H9 (cell line): ENCODE measurements at regions not wholly inside any gene's neighbourhood (a gene's known extent, or its start where the extent isn't known, plus 50 kb on each side); places are given as distances from the start of the nearest gene placed in this dataset.

ENCODE experiments used
- DNase-seq: peaks from one replicate; pipeline ENCODE4 v3.0.0-alpha.2; 2017
- H2AFZ ChIP-seq: one replicate; pipeline ENCODE4 v1.6.1; 2013; ENCODE audit warnings: mild to moderate bottlenecking, low read length, control low read depth, moderate library complexity
- H2AK5ac ChIP-seq: 2 replicates; pipeline ENCODE4 v1.6.1; 2013; ENCODE audit warnings: low read length, control low read depth, mixed read lengths; ENCODE audit not compliant: insufficient read length
- H2BK120ac ChIP-seq: one replicate; pipeline ENCODE4 v1.6.1; 2013; ENCODE audit warnings: low read depth, mild to moderate bottlenecking, low read length, control low read depth, inconsistent platforms; ENCODE audit not compliant: poor library complexity, severe bottlenecking
- H2BK12ac ChIP-seq: 2 replicates; pipeline ENCODE4 v1.6.1; 2013; ENCODE audit warnings: low read length, control low read depth, mixed read lengths, low read depth; ENCODE audit not compliant: insufficient read length
- H2BK15ac ChIP-seq: 2 replicates; pipeline ENCODE4 v1.6.1; 2013; ENCODE audit warnings: low read depth, low read length, control low read depth
- H2BK20ac ChIP-seq: one replicate; pipeline ENCODE4 v1.6.1; 2013; ENCODE audit warnings: low read depth, mild to moderate bottlenecking, low read length, control low read depth, inconsistent platforms; ENCODE audit not compliant: poor library complexity, severe bottlenecking
- H2BK5ac ChIP-seq: 2 replicates; pipeline ENCODE4 v1.6.1; 2013; ENCODE audit warnings: low read length, control low read depth, mixed read lengths; ENCODE audit not compliant: insufficient read length
- H3K14ac ChIP-seq: 2 replicates; pipeline ENCODE4 v1.6.1; 2013; ENCODE audit warnings: low read length, control low read depth; ENCODE audit not compliant: insufficient read depth
- H3K18ac ChIP-seq: 2 replicates; pipeline ENCODE4 v1.6.1; 2013; ENCODE audit warnings: low read depth, mild to moderate bottlenecking, mixed read lengths, low read length, control low read depth; ENCODE audit not compliant: insufficient read length
- H3K23ac ChIP-seq: 2 replicates; pipeline ENCODE4 v1.6.1; 2013; ENCODE audit warnings: low read length, control low read depth, mixed read lengths, low read depth; ENCODE audit not compliant: insufficient read length
- H3K23me2 ChIP-seq: 2 replicates; pipeline ENCODE4 v1.6.1; 2013; ENCODE audit warnings: low read depth, mild to moderate bottlenecking, mixed read lengths, low read length, control low read depth; ENCODE audit not compliant: insufficient read length, poor library complexity, severe bottlenecking
- H3K27ac ChIP-seq: 2 replicates; pipeline ENCODE4 v1.5.1; 2013; ENCODE audit warnings: low read length, control low read depth, mixed read lengths, low read depth; ENCODE audit not compliant: insufficient read length
- H3K27me3 ChIP-seq: 2 replicates; pipeline ENCODE4 v1.6.1; 2013; ENCODE audit warnings: low read length, control low read depth, inconsistent platforms; ENCODE audit not compliant: insufficient read depth
- H3K4ac ChIP-seq: 2 replicates; pipeline ENCODE4 v1.6.1; 2013; ENCODE audit warnings: low read depth, mild to moderate bottlenecking, control low read depth, inconsistent platforms, low read length, moderate library complexity
- H3K4me1 ChIP-seq: 2 replicates; pipeline ENCODE4 v1.6.1; 2013; ENCODE audit warnings: low read length, control low read depth, inconsistent platforms; ENCODE audit not compliant: insufficient read depth
- H3K4me2 ChIP-seq: 2 replicates; pipeline ENCODE4 v1.6.1; 2013; ENCODE audit warnings: low read length, control low read depth, mixed read lengths; ENCODE audit not compliant: insufficient read length, insufficient read depth
- H3K56ac ChIP-seq: 2 replicates; pipeline ENCODE4 v1.6.1; 2013; ENCODE audit warnings: low read depth, mild to moderate bottlenecking, mixed read lengths, low read length, control low read depth; ENCODE audit not compliant: insufficient read length
- H3K79me1 ChIP-seq: 2 replicates; pipeline ENCODE4 v1.6.1; 2013; ENCODE audit warnings: low read depth, mild to moderate bottlenecking, moderate library complexity, low read length, control low read depth, inconsistent platforms; ENCODE audit not compliant: insufficient read depth, poor library complexity, severe bottlenecking
- H3K79me2 ChIP-seq: 2 replicates; pipeline ENCODE4 v1.6.1; 2013; ENCODE audit warnings: low read length, control low read depth, inconsistent platforms; ENCODE audit not compliant: insufficient read depth
- H3K9ac ChIP-seq: 2 replicates; pipeline ENCODE4 v1.6.1; 2013; ENCODE audit warnings: low read length, control low read depth, mixed read lengths; ENCODE audit not compliant: insufficient read length; ENCODE audit errors: extremely low read depth
- H3K9me3 ChIP-seq: one replicate; pipeline ENCODE4 v1.6.1; 2013; ENCODE audit warnings: low read depth, low read length, inconsistent platforms; ENCODE audit not compliant: control insufficient read depth
- H3T11ph ChIP-seq: one replicate; pipeline ENCODE4 v1.6.1; 2013; ENCODE audit warnings: mild to moderate bottlenecking, low read length, control low read depth, inconsistent platforms
- H4K20me1 ChIP-seq: one replicate; pipeline ENCODE4 v1.6.1; 2013; ENCODE audit not compliant: control insufficient read depth, insufficient read length, insufficient read depth
- H4K5ac ChIP-seq: 2 replicates; pipeline ENCODE4 v1.6.1; 2013; ENCODE audit warnings: low read depth, mild to moderate bottlenecking, mixed read lengths, low read length, control low read depth; ENCODE audit not compliant: insufficient read length
- H4K8ac ChIP-seq: replicated peaks from 2 replicates; pipeline ENCODE4 v1.6.1; 2013; ENCODE audit warnings: low read length, control low read depth, mixed read lengths, low read depth; ENCODE audit not compliant: insufficient read length
- H4K91ac ChIP-seq: 2 replicates; pipeline ENCODE4 v1.6.1; 2013; ENCODE audit warnings: low read depth, mild to moderate bottlenecking, moderate library complexity, mixed read lengths, low read length, control low read depth; ENCODE audit not compliant: insufficient read length
- H3K27ac Mint-ChIP-seq, 3 experiments: 2 replicates in 2 of 3; 3 replicates in 1 of 3; pipeline ENCODE4 v1.8.0; 2020 to 2021; ENCODE audit warnings: mixed read lengths in 3 of 3, mild to moderate bottlenecking in 1 of 3, moderate library complexity in 1 of 3
- H3K27me3 Mint-ChIP-seq: 2 replicates; pipeline ENCODE4 v1.8.0; 2021; ENCODE audit warnings: low read depth, mild to moderate bottlenecking, moderate library complexity, mixed read lengths
- H3K36me3 Mint-ChIP-seq, 3 experiments: 2 replicates in 2 of 3; 3 replicates in 1 of 3; pipeline ENCODE4 v1.8.0; 2020 to 2021; ENCODE audit warnings: low read depth in 3 of 3, mixed read lengths in 3 of 3; ENCODE audit not compliant: insufficient read depth in 1 of 3
- H3K4me1 Mint-ChIP-seq, 2 experiments: 2 replicates each; pipeline ENCODE4 v1.8.0; 2020; ENCODE audit warnings: mixed read lengths in 2 of 2
- H3K4me3 Mint-ChIP-seq, 2 experiments: 2 replicates in 1 of 2; 3 replicates in 1 of 2; pipeline ENCODE4 v1.8.0; 2020 to 2021; ENCODE audit warnings: mild to moderate bottlenecking in 2 of 2, mixed read lengths in 2 of 2, moderate library complexity in 1 of 2
- H3K9me3 Mint-ChIP-seq, 2 experiments: 2 replicates in 1 of 2; 3 replicates in 1 of 2; pipeline ENCODE4 v1.8.0; 2020; ENCODE audit warnings: mild to moderate bottlenecking in 2 of 2, mixed read lengths in 2 of 2, moderate library complexity in 1 of 2
- TF ChIP-seq, protein P1 (sequence below): fragments of 200-600 bp; sonication (generic); conservative IDR thresholded peaks from 3 replicates; pipeline ENCODE4 v1.8.0; 2021; ENCODE audit warnings: antibody characterized with exemption, mild to moderate bottlenecking

DNA sequence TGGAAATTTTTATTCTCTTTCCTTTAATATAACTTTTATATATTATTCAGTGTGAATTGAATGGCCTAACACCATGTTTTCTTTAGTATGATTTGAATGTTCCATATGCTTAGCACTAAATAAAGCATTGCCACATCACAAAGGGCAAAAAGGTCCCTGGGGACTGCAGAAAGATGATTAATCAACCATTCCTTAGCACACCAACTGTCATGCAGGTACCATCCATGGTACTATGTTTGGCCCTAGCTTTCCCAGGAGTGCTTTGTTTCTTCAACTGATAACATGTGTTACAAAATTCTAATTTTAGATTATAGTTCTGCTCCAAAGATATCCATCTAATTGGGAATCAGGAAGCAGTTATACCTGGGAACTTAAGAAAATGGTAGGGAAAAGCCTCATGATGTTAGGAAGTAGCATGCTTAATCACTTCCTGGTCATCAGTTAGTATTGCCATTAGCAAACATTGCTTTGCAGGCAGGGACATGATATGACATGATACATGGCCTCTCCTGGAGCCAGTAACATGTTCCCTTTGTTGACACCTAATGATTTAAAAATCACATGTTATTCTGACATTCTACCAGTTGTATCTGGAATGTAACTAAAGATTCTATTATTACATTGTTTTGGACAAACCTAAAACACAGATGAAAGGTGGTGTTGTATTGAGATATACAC lies 712.6 kb upstream of the GBE1 start:
- Histone ChIP-seq H2BK15ac (no peak overlapping the region), H4K20me1 (no peaks in the 10 kb centered on the region), H3K79me2 (no peaks in the 10 kb centered on the region), H2AFZ (no peak overlapping the region), H3K14ac (no peak overlapping the region), H3K23me2 (no peaks in the 10 kb centered on the region), H3K9me3 (no peaks in the 10 kb centered on the region), H3K18ac (no peak overlapping the region), H4K5ac (no peak overlapping the region), H3K4me1 (no peaks in the 10 kb centered on the region), H3K27me3 (no peaks in the 10 kb centered on the region), H3K79me1 (no peaks in the 10 kb centered on the region), H3K9ac (no peak overlapping the region), H2BK20ac (no peak overlapping the region), H3K27ac (no peak overlapping the region), H2BK12ac (no peak overlapping the region), H3K56ac (no peak overlapping the region), H3K4me2 (no peak overlapping the region), H4K8ac (no peak overlapping the region), H4K91ac (no peak overlapping the region), H2BK120ac (no peak overlapping the region), H3K23ac (no peak overlapping the region), H3K4ac (no peak overlapping the region), H2BK5ac (no peak overlapping the region), H3T11ph (no peak overlapping the region), H2AK5ac (no peak overlapping the region)
- no peak for DNase-seq
- Mint-ChIP-seq H3K4me1 (no peaks in the 10 kb centered on the region), H3K27me3 (no peaks in the 10 kb centered on the region), H3K27ac (no peak overlapping the region), H3K9me3 (peaks cover 10 to 14% of the 10 kb centered on the region in 2 experiments; a peak in 2 of 5 replicates), H3K36me3 (peaks cover 0 to 15% (median 10%) of the 10 kb centered on the region in 3 experiments; a peak in 3 of 7 replicates), H3K4me3 (no peak overlapping the region)
- TF ChIP-seq, protein P1, sequence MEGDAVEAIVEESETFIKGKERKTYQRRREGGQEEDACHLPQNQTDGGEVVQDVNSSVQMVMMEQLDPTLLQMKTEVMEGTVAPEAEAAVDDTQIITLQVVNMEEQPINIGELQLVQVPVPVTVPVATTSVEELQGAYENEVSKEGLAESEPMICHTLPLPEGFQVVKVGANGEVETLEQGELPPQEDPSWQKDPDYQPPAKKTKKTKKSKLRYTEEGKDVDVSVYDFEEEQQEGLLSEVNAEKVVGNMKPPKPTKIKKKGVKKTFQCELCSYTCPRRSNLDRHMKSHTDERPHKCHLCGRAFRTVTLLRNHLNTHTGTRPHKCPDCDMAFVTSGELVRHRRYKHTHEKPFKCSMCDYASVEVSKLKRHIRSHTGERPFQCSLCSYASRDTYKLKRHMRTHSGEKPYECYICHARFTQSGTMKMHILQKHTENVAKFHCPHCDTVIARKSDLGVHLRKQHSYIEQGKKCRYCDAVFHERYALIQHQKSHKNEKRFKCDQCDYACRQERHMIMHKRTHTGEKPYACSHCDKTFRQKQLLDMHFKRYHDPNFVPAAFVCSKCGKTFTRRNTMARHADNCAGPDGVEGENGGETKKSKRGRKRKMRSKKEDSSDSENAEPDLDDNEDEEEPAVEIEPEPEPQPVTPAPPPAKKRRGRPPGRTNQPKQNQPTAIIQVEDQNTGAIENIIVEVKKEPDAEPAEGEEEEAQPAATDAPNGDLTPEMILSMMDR: no peak
